ENCODE measurements at regions not wholly inside any gene's neighbourhood (a gene's known extent, or its start where the extent isn't known, plus 50 kb on each side); places are given as distances from the start of the nearest gene placed in this dataset.
"Not testable (repeated sequence)": the region's sequence is repeated elsewhere in the genome, so short reads cannot be mapped to it uniquely, and the experiment has no call there.

DNA sequence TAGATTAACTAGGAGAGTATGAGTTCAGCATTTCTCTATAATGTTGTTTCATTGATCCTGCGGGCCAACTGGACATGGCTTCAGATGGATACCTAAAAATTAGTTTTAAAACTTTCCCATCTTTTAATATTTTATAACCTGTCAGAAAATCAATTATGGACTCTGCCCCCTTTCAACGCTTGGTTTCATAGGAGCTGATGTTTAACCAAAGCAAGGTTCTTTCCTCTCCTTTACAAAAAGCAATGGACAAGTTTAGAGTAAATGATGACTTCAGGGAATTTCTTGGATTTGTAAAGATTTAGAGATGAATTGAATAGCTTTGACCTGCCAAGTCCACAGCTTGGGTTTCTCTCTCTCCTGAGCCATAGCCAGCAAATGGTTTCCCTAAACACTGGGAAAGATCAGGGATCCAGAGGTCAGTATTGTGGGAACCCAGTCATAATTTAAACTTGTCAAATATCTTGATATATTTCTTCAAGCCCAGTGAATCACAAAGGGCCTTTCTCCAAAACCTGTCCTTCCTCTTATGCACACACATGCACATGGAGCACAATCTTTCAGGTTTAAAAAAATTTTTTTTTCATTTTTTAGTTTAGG is 177.1 kb downstream of the EVX1 start:
- no peak for DNase-seq

DNA sequence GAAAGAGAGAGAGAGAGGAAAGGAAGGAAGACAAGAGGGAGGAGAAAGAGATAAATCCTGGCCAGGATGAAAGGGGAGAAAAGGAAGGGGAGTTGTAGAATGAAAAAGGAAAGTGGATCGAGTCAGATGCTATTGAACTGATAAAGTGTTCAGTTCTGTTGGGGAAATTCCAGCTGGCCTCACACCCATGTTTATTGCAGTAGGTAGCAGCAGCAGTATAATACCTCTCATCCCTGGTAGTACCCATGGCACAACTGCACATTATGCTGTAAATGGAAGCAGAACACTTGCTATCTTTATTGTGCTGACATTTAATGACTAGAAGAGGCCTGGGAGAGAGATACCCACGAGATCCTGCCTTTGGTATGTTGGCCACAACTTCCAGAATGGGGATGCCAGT is 178.1 kb downstream of the EVX1 start:
- no peak for DNase-seq

GRCh38 chr7:27423290-27423689 is 180.7 kb downstream of the EVX1 start:
- DNase-seq: no peak

GRCh38 chr7:27423821-27424220 is 181.2 kb downstream of the EVX1 start:
- DNase-seq: no peak

DNA sequence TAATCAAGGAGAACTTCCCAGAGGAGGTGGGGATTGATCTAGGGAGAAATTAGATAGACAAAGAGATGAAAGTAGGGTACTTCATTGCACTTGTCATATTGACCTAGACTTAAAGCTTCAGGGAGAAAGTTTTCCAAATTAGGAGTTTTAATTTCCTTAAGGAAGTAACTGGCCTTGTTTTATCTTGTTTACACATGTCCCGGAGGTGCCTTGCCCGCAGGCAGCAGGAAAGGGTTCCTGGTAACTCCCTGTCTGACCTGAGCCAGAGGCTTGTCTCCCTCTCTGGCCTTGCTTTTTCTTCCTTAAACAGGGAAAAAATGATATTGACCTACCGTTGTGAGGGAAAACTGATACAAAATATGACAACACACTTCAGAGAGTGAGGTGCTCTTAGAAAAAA is 181.6 kb downstream of the EVX1 start:
- no peak for DNase-seq

DNA sequence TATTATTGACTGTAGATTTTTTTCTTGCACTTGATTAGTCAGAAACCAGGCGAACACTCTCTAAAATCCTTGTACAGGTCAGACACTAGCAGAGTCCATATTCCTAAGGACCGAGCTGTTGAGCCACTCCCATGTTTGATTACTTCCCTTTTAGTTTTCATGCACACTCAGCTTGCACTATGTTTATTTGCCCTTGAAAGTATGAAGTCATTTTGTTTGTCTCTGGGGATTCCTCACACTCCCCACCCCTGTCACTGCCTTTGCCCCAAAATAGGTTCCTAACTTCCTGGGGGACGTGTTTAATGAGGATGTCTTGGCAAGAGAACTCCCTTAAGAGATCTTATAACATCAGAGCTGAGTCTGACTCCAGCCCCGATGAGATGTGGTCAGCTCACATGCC is 182.1 kb downstream of the EVX1 start:
- no peak for DNase-seq

DNA sequence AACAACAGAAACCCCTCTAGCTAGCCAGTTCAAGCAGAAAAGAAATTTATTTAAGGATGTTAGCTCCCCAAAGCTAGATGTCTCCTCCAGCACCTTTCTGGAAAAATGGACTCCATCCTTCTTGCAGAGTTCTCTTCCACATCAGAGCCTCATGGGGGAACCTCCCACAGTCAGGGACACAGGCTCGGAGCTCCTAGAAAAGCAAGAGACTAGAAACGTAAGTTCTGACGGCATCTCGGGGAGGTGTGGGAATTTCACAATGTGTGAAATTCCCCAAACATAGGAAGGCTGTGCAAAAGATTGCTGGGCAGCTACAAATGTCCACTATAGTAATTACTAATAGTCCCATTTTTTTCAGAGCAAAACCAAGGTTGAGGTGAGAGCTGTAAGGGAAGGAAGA is 184.8 kb downstream of the EVX1 start:
- no peak for DNase-seq

GRCh38 chr7:27430105-27430504 is 187.5 kb downstream of the EVX1 start:
- no peak for DNase-seq

GRCh38 chr7:27431465-27431864 is 188.9 kb downstream of the EVX1 start:
- DNase-seq: no peak

- no peak for DNase-seq
These were observed 191.0 kb downstream of the EVX1 start for GRCh38 chr7:27433581-27433980.

- no peak for DNase-seq
These were observed 192.3 kb downstream of the EVX1 start for GRCh38 chr7:27434756-27435400.

- DNase-seq: no peak
These were observed 192.9 kb downstream of the EVX1 start for GRCh38 chr7:27435461-27435860.

DNA sequence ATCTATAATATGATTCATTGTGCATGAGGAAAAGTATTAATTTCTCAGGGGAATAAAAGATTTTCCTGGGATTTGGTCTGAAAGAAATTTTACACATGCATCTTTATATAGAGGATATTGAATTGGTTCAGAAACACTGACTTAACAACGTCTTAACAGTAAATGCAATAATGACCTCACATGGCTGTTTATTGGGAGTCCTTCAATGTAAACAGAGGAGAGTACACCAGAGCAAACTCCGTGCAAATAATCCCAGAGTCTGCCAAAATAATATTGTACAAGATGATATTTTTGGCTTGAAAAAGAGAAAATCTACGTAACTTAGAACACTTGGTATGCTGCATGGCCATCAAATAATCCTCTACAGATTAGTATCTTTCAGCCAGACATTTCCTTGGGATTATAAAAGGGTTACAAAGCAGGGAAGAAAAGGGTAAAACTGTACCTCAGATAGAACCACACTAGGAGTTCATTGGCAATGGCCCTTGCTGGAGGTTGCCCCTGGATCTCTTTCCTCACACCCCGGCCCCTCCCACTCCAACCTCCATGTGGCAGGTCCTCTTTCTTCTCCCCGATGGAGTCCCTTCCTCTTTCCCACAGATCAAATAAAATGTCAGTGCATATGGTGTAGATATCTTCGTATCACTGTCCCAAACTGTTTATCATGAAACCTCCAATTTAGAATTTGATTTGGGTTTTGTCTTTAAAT is 196.4 kb downstream of the EVX1 start:
- no peak for DNase-seq

- DNase-seq: no peak
These were observed 199.9 kb downstream of the EVX1 start for GRCh38 chr7:27442455-27442854.

DNA sequence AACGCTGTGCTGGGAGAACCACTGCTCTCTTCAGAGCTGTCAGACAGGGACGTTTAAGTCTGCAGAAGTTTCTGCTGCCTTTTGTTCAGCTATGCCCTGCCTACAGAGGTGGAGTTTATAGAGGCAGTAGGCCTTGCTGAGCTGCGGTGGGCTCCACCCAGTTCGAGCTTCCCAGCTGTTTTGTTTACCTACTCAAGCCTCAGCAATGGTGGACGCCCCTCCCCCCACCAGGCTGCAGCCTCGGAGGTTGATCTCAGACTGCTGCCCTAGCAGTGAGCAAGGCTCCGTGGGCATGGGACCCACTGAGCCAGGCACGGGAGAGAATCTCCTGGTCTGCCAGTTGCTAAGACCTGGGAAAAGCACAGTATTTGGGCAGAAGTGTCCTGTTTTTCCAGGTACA is 206.4 kb downstream of the EVX1 start:
- not testable (repeated sequence) for DNase-seq

DNA sequence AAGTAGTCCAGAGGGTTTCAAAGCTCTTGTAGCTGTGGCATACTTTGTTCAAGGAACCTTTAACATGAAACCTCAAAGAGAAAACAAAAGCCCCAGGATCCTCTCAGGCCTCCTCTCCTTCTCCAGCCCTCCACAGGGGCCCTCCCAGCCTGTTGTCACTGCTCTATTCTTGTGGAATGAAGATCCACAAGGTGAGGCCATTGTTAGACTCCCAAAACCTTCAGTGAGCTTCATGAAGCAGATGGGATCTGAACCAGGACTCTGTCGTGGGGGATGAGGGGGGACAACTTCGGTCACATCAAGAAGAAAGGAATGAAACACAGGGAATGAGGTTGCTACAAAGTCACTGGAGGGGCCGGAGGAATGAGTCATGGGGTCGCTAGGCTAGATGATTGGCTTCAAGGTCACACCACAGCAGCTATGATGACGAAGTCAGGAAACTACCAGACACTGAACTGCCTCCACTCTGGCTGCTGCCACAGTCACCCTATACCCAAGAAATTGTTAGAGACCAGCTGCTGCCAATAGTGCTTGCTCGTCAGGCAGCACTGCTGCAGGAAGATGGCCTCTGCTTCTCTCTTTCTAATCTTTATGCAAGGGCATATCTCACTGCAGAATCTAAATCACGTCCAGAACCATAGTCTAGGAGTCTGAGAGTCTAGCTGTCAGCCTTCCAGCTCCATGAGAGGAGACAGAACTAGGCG is 208.8 kb downstream of the HIBADH start:
- DNase-seq: no peak

- not testable (repeated sequence) for DNase-seq
These were observed 205.6 kb downstream of the HIBADH start for GRCh38 chr7:27457120-27457519.

GRCh38 chr7:27457603-27458565 is 204.8 kb downstream of the HIBADH start:
- not testable (repeated sequence) for DNase-seq

- no peak for DNase-seq
These were observed 203.5 kb downstream of the HIBADH start for GRCh38 chr7:27459021-27459730.

DNA sequence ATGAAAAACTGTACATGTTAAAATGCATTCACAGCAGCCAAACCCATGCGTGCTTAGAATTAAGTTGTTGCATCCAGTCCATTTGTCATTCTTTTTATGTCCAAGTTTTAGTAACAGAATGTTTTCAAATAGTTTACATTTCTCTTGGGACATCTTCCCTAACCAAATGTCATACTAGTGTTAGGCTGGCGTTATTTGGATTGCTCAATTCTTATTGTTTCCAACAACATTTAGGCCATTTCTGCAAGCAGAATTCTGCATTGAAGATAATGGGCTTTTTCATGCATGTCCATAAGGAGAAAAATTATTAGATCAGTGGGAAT is 203.0 kb downstream of the HIBADH start:
- no peak for DNase-seq

DNA sequence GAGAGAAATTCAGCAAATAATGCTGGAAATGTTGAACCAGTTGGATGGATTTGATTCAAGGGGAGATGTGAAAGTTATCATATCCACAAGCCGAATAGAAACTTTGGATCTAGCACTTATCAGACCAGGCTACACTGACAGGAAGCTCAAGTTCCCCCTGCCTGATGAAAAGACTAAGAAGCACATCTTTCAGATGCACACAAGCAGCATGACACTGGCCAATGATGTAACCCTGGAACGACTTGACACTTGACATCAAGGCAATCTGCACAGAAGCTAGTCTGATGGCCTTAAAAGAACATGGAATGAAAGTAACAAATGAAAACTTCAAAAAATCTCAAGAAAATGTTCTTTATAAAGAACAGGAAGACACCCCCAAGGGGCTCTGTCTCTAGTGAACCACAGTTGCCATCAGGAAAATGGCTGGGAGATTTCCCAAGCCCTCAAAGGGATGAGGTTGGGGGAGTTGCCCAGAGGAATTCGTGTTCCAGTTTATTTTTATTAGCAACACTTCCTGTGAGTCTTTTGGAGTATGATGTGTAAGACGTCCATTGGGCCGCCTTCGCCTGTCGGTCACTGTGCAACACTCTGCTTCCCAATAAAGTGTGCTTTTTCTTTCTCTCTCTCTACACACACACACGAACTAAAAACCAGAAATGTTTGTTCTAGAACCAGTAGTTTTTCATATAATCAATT is 200.0 kb downstream of the HIBADH start:
- no peak for DNase-seq
